Choroid plexus epithelial cell (primary cell): ENCODE measurements at regions not wholly inside any gene's neighbourhood (a gene's known extent, or its start where the extent isn't known, plus 50 kb on each side); places are given as distances from the start of the nearest gene placed in this dataset.
"Not testable (repeated sequence)": the region's sequence is repeated elsewhere in the genome, so short reads cannot be mapped to it uniquely, and the experiment has no call there.

Experiments used
- DNase-seq: peaks from one replicate; pipeline ENCODE4 v3.0.0-alpha.2; 2010; ENCODE audit warnings: low read depth
- H3K4me3 ChIP-seq: 2 replicates; pipeline ENCODE4 v1.5.1; 2011; ENCODE audit warnings: low read depth, mild to moderate bottlenecking, control low read depth, low read length, moderate library complexity
- TF ChIP-seq, protein P1 (sequence below): conservative IDR thresholded peaks from 2 replicates; pipeline ENCODE4 v1.5.1; 2011; ENCODE audit warnings: low read depth, mild to moderate bottlenecking, control low read depth, inconsistent platforms, low read length, moderate library complexity

DNA sequence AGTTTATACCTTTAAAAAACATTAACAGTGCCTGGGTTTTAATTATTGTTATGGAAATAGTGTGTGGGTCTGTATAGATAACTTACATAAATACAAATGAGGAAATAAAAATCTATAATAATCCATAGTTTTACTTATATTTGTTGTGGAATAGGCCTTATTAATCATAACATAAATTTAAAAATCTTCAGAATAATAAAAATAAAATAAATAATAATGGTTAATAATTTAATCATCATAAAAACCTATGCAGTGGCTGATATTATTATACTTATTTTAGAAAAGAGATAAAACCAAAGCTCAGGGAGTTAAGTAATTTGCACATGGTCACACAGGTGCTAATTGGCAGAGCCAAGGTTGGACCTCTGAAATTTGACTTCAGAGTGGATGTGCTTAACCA, 785.3 kb upstream of the SEMA6A start:
- H3K4me3 ChIP-seq, result no peak overlapping the region
- no peak for DNase-seq
- TF ChIP-seq, protein P1, sequence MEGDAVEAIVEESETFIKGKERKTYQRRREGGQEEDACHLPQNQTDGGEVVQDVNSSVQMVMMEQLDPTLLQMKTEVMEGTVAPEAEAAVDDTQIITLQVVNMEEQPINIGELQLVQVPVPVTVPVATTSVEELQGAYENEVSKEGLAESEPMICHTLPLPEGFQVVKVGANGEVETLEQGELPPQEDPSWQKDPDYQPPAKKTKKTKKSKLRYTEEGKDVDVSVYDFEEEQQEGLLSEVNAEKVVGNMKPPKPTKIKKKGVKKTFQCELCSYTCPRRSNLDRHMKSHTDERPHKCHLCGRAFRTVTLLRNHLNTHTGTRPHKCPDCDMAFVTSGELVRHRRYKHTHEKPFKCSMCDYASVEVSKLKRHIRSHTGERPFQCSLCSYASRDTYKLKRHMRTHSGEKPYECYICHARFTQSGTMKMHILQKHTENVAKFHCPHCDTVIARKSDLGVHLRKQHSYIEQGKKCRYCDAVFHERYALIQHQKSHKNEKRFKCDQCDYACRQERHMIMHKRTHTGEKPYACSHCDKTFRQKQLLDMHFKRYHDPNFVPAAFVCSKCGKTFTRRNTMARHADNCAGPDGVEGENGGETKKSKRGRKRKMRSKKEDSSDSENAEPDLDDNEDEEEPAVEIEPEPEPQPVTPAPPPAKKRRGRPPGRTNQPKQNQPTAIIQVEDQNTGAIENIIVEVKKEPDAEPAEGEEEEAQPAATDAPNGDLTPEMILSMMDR, result no peak

- TF ChIP-seq, protein P1, result no peak
- H3K4me3 ChIP-seq, result no peak overlapping the region
- no peak for DNase-seq
Measured at GRCh38 chr5:117357886-117358285, 783.3 kb upstream of the SEMA6A start.

GRCh38 chr5:117347280-117347679, 772.7 kb upstream of the SEMA6A start:
- H3K4me3 ChIP-seq, result no peak overlapping the region
- TF ChIP-seq, protein P1, result no peak
- no peak for DNase-seq

DNA sequence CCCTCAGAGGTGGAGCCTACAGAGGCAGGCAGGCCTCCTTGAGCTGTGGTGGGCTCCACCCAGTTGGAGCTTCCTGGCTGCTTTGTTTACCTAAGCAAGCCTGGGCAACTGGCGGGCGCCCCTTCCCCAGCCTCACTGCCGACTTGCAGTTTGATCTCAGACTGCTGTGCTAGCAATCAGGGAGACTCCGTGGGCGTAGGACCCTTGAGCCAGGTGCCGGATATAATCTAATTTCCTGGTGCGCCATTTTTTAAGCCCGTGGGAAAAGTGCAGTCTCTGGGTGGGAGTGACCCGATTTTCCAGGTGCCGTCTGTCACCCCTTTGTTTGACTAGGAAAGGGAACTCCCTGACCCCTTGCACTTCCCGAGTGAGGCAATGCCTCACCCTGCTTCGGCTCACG, 769.1 kb upstream of the SEMA6A start:
- not testable (repeated sequence) for DNase-seq, H3K4me3 ChIP-seq

DNA sequence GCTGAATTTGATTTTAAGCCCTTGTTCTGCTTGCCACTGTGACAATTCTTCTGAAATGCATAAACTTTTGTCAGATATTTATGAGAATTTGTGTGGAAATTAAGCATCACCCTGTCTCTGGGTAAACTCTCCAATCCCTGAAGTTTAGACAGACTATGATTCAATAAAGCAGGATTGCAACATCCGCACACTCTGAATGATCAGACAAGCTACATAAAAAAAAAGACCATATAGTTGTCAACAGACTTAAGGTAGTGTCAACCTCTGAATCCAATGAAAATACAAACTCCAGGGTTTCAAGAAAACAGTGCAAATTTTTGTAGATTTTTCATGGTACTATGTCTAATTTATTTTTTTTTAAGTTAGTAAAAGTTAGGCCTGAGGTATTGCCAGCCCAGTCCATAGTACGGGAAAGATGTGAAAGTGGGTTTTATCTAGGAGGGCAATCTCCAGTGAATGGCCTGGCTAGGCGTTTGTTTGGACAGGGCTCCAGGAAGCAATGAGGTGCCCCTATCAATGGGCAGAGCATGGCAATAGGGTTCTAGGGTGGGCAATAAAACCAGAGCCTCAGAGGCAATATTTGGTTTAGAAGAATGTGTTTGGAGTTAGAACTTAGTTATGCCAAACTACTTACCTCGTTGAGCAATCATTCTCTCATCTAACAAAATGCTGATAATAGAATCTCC, 762.6 kb upstream of the SEMA6A start:
- no peak overlapping the region for H3K4me3 ChIP-seq
- DNase-seq, result no peak
- TF ChIP-seq, protein P1, result no peak

- H3K4me3 ChIP-seq, result no peak overlapping the region
- TF ChIP-seq, protein P1, result no peak
- DNase-seq, result no peak
Measured at GRCh38 chr5:117336208-117336607, 761.6 kb upstream of the SEMA6A start.

GRCh38 chr5:117333011-117333410, 758.4 kb upstream of the SEMA6A start:
- DNase-seq, result no peak
- TF ChIP-seq, protein P1, result no peak
- H3K4me3 ChIP-seq, result no peak overlapping the region
